ENCODE measurements at regions not wholly inside any gene's neighbourhood (a gene's known extent, or its start where the extent isn't known, plus 50 kb on each side); places are given as distances from the start of the nearest gene placed in this dataset.

DNA sequence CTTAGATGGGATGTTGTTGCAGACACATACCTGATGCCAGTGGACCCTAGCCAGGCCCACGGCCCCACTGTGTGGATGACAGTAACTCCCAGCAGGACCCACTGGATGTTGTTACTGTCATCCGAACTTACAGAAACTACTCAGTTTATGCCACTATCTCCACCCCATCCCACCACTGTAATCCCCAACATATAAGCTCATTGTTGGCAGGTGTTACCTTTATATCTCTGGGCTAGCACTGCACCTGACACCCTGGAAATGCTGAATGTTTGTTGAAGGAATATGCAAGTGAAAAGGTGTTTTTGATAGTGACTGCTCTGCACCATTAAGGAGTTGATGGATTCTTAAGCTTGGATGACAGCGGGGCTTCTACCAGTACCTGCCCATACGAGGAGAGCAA lies 133.5 kb upstream of the ASB18 start:
- Histone ChIP-seq H2AFZ (ENCODE audit: low read length) (no peak overlapping the region), H3K36me3 (ENCODE audit: control insufficient read depth, insufficient read depth, low read length) (no peaks in the 10 kb centered on the region), H3K27ac (ENCODE audit: insufficient read depth, low read length) (no peak overlapping the region), H3K4me1 (ENCODE audit: control insufficient read depth, extremely low read depth, insufficient read depth, low read length) (no peaks in the 10 kb centered on the region), H3K79me2 (ENCODE audit: control insufficient read depth, insufficient read depth, low read length) (no peaks in the 10 kb centered on the region), H4K20me1 (ENCODE audit: control insufficient read depth, extremely low read depth, insufficient read depth, low read length) (no peaks in the 10 kb centered on the region), H3K27me3 (ENCODE audit: control insufficient read depth, insufficient read depth, low read length) (no peaks in the 10 kb centered on the region), H3K4me3 (replicated peaks in 1 of 4; ENCODE audit: control extremely low read depth in 1 of 4, insufficient read depth in 1 of 4, low read depth in 3 of 4, low read length in 4 of 4) (no peak overlapping the region), H3K4me2 (ENCODE audit: extremely low read depth, insufficient read depth, low read length) (no peak overlapping the region), H3K9me3 (ENCODE audit: control insufficient read depth, insufficient read depth, low read depth, low read length) (no peaks in the 10 kb centered on the region), H3K9ac (ENCODE audit: insufficient read depth, low read length) (no peak overlapping the region)
- DNase-seq (ENCODE audit: low read depth in 2 of 2), result no peak
- no peak for TF ChIP-seq EZH2 (IDR thresholded peaks at IDR 0.05; ENCODE audit: low read length, missing control alignments)
- TF ChIP-seq, protein P1, sequence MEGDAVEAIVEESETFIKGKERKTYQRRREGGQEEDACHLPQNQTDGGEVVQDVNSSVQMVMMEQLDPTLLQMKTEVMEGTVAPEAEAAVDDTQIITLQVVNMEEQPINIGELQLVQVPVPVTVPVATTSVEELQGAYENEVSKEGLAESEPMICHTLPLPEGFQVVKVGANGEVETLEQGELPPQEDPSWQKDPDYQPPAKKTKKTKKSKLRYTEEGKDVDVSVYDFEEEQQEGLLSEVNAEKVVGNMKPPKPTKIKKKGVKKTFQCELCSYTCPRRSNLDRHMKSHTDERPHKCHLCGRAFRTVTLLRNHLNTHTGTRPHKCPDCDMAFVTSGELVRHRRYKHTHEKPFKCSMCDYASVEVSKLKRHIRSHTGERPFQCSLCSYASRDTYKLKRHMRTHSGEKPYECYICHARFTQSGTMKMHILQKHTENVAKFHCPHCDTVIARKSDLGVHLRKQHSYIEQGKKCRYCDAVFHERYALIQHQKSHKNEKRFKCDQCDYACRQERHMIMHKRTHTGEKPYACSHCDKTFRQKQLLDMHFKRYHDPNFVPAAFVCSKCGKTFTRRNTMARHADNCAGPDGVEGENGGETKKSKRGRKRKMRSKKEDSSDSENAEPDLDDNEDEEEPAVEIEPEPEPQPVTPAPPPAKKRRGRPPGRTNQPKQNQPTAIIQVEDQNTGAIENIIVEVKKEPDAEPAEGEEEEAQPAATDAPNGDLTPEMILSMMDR (conservative IDR thresholded peaks at IDR 0.05 in 1 of 2, IDR thresholded peaks at IDR 0.05 in 1 of 2; ENCODE audit: low read depth in 1 of 2, low read length in 2 of 2), result no peak

DNA sequence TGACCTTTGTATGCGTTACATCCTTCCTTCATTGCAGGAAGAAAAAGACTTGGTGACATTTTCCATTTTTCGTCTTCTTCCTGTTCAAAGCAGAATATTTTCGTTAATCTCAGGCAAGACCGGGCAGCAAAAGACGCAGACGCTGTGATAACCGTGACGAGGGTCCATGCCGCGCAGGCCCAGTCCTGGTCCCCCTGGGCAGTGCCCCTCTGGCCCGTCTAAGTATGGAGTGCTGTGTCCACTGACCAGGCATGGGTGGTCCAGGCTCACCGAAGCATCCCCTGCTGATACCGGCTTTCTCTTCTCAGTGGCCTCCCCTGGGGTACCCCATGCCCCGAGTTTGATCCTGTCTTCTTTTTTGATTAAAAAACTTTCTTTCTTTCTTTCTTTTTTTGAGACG lies 135.2 kb upstream of the ASB18 start:
- no peaks in the 10 kb centered on the region for H3K4me1 ChIP-seq (ENCODE audit: control insufficient read depth, extremely low read depth, insufficient read depth, low read length)
- H3K9me3 ChIP-seq (ENCODE audit: control insufficient read depth, insufficient read depth, low read depth, low read length), result no peaks in the 10 kb centered on the region
- no peaks in the 10 kb centered on the region for H3K79me2 ChIP-seq (ENCODE audit: control insufficient read depth, insufficient read depth, low read length)
- H4K20me1 ChIP-seq (ENCODE audit: control insufficient read depth, extremely low read depth, insufficient read depth, low read length), result no peaks in the 10 kb centered on the region
- H3K9ac ChIP-seq (ENCODE audit: insufficient read depth, low read length), result no peak overlapping the region
- no peak overlapping the region for H3K27ac ChIP-seq (ENCODE audit: insufficient read depth, low read length)
- H3K4me3 ChIP-seq (replicated peaks in 1 of 4; ENCODE audit: control extremely low read depth in 1 of 4, insufficient read depth in 1 of 4, low read depth in 3 of 4, low read length in 4 of 4), result no peak overlapping the region
- no peaks in the 10 kb centered on the region for H3K27me3 ChIP-seq (ENCODE audit: control insufficient read depth, insufficient read depth, low read length)
- H3K4me2 ChIP-seq (ENCODE audit: extremely low read depth, insufficient read depth, low read length), result no peak overlapping the region
- H3K36me3 ChIP-seq (ENCODE audit: control insufficient read depth, insufficient read depth, low read length), result no peaks in the 10 kb centered on the region
- DNase-seq (ENCODE audit: low read depth in 2 of 2), result no peak
- no peak for TF ChIP-seq EZH2 (IDR thresholded peaks at IDR 0.05; ENCODE audit: low read length, missing control alignments)
- TF ChIP-seq, protein P1 (conservative IDR thresholded peaks at IDR 0.05 in 1 of 2, IDR thresholded peaks at IDR 0.05 in 1 of 2; ENCODE audit: low read depth in 1 of 2, low read length in 2 of 2), result no peak
- no peak overlapping the region for H2AFZ ChIP-seq (ENCODE audit: low read length)

DNA sequence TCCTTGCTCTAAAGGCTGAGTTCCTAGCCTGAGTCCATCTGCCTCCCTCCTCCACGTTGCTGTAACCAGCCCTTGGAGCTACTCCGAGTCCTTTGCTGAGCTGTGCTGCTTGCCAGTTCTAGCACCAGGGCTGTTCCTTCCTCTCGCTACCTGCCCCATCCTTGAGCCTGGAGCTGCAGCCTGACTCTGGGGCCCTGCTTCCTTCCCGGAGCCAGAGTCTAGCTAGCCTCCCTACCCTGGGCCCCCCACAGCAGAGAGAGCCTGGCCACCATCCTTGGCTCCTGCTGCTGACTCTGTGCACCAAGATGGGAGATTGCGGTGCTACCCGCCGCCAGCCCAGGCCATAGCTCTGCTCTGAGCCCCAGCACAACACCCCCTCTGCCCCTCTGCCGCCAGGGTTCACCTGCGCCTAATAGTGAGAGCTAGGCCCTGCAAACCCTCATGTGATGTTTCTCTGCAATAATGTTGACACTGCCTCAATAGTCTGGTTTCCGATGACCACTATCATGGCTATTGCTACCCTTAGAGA lies 135.9 kb upstream of the ASB18 start:
- TF ChIP-seq, protein P1 (conservative IDR thresholded peaks at IDR 0.05 in 1 of 2, IDR thresholded peaks at IDR 0.05 in 1 of 2; ENCODE audit: low read depth in 1 of 2, low read length in 2 of 2), result no peak
- TF ChIP-seq EZH2 (IDR thresholded peaks at IDR 0.05; ENCODE audit: low read length, missing control alignments), result no peak
- H4K20me1 ChIP-seq (ENCODE audit: control insufficient read depth, extremely low read depth, insufficient read depth, low read length), result no peaks in the 10 kb centered on the region

More for the DNA sequence above, 135.9 kb upstream of the ASB18 start:
- Histone ChIP-seq H3K4me1 (ENCODE audit: control insufficient read depth, extremely low read depth, insufficient read depth, low read length) (no peaks in the 10 kb centered on the region), H3K36me3 (ENCODE audit: control insufficient read depth, insufficient read depth, low read length) (no peaks in the 10 kb centered on the region), H3K79me2 (ENCODE audit: control insufficient read depth, insufficient read depth, low read length) (no peaks in the 10 kb centered on the region), H3K4me2 (ENCODE audit: extremely low read depth, insufficient read depth, low read length) (no peak overlapping the region), H3K9me3 (ENCODE audit: control insufficient read depth, insufficient read depth, low read depth, low read length) (no peaks in the 10 kb centered on the region), H3K9ac (ENCODE audit: insufficient read depth, low read length) (no peak overlapping the region), H3K27ac (ENCODE audit: insufficient read depth, low read length) (no peak overlapping the region), H2AFZ (ENCODE audit: low read length) (no peak overlapping the region), H3K27me3 (ENCODE audit: control insufficient read depth, insufficient read depth, low read length) (no peaks in the 10 kb centered on the region), H3K4me3 (replicated peaks in 1 of 4; ENCODE audit: control extremely low read depth in 1 of 4, insufficient read depth in 1 of 4, low read depth in 3 of 4, low read length in 4 of 4) (no peak overlapping the region)
- no peak for DNase-seq (ENCODE audit: low read depth in 2 of 2)

Data from fibroblast of lung (primary cell).